ENCODE measurements at regions not wholly inside any gene's neighbourhood (a gene's known extent, or its start where the extent isn't known, plus 50 kb on each side); places are given as distances from the start of the nearest gene placed in this dataset.
"Not testable (repeated sequence)": the region's sequence is repeated elsewhere in the genome, so short reads cannot be mapped to it uniquely, and the experiment has no call there.

- H3K4me3 Mint-ChIP-seq; H3K9me3 Mint-ChIP-seq; H3K36me3 Mint-ChIP-seq (ENCODE audit: low read depth); H3K4me1 Mint-ChIP-seq (ENCODE audit: low read depth); H3K27ac Mint-ChIP-seq; intact Hi-C loops (cut with micrococcal nuclease): not testable (repeated sequence)
- peaks cover 41% of the 10 kb centered on the region for H3K27me3 Mint-ChIP-seq
Observed at GRCh38 chr3:75583116-75583515, 81.0 kb upstream of the FRG2C start.

- H3K4me3 Mint-ChIP-seq; H3K27ac Mint-ChIP-seq; H3K4me1 Mint-ChIP-seq (ENCODE audit: low read depth); H3K27me3 Mint-ChIP-seq; intact Hi-C loops (cut with micrococcal nuclease); H3K9me3 Mint-ChIP-seq; H3K36me3 Mint-ChIP-seq (ENCODE audit: low read depth): not testable (repeated sequence)
Observed at GRCh38 chr3:75587695-75588094, 76.4 kb upstream of the FRG2C start.

GRCh38 chr3:75590382-75590781 is 73.7 kb upstream of the FRG2C start:
- H3K27ac Mint-ChIP-seq; H3K4me3 Mint-ChIP-seq; H3K27me3 Mint-ChIP-seq; H3K9me3 Mint-ChIP-seq; H3K4me1 Mint-ChIP-seq (ENCODE audit: low read depth); intact Hi-C loops (cut with micrococcal nuclease); H3K36me3 Mint-ChIP-seq (ENCODE audit: low read depth): not testable (repeated sequence)

DNA sequence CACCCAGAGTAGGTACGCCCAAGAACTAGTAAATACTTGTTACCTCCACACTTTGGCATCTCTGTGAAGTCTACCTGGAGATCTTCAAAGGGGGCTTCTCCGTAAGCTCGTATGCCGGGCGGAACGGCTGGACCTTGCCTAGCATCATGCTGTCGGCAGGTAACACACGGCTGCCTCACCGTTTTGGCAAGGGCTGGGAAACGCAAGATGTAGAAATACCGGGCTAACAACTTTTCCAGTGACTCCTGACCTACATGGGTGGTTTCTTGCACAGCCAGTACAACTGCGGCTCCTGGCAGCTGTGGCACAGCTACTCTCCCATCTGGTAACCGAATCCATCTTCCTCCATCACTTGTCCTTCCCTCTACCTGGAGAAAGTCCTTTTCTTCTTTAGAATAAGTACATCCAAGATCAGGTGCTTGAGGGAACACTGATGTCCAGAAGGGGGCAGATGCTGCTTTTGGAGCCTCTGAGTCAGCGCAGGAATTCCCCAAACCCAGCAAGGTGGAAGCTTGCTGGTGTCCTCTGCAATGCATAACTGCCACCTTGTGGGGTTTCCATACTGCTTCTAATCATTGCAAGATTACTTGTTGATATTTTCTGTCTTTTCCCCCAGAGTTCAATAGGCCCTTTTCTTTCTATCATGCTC is 59.7 kb upstream of the FRG2C start:
- H3K4me1 Mint-ChIP-seq (ENCODE audit: low read depth); H3K9me3 Mint-ChIP-seq; H3K27me3 Mint-ChIP-seq; H3K27ac Mint-ChIP-seq; intact Hi-C loops (cut with micrococcal nuclease); H3K36me3 Mint-ChIP-seq (ENCODE audit: low read depth); H3K4me3 Mint-ChIP-seq: not testable (repeated sequence)

- H3K9me3 Mint-ChIP-seq; intact Hi-C loops (cut with micrococcal nuclease): not testable (repeated sequence)
Observed at GRCh38 chr3:75607996-75608395, 56.1 kb upstream of the FRG2C start.

GRCh38 chr3:75609598-75609997 is 54.5 kb upstream of the FRG2C start:
- H3K36me3 Mint-ChIP-seq (ENCODE audit: low read depth); H3K27me3 Mint-ChIP-seq; H3K9me3 Mint-ChIP-seq; H3K4me3 Mint-ChIP-seq; H3K27ac Mint-ChIP-seq; intact Hi-C loops (cut with micrococcal nuclease); H3K4me1 Mint-ChIP-seq (ENCODE audit: low read depth): not testable (repeated sequence)

More at GRCh38 chr3:75607996-75608395, 56.1 kb upstream of the FRG2C start:
- not testable (repeated sequence) for H3K36me3 Mint-ChIP-seq (ENCODE audit: low read depth); H3K4me1 Mint-ChIP-seq (ENCODE audit: low read depth); H3K27me3 Mint-ChIP-seq; H3K27ac Mint-ChIP-seq; H3K4me3 Mint-ChIP-seq

DNA sequence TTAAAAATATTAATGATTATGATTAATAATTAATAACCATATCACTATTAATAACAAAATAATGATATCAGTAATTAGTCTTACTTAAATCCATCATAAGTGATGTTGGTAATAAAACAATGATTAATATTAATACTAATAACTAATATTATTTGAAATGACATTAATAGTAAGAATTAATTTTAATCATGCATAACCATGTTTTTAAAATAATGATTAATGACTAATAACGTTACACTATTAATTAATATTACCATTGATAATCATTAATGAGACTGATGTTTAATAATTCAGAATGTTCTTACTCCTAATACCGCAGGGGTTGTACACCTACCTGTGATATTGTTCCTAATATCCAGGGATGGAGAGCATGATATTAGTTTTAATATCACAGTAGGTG is 53.4 kb upstream of the FRG2C start:
- no peaks in the 10 kb centered on the region for H3K36me3 Mint-ChIP-seq (ENCODE audit: low read depth)
- H3K27me3 Mint-ChIP-seq, result peaks cover 4% of the 10 kb centered on the region
- no peak overlapping the region for H3K27ac Mint-ChIP-seq
- intact Hi-C loops (cut with micrococcal nuclease), result no loop called here
- H3K9me3 Mint-ChIP-seq, result no peaks in the 10 kb centered on the region
- H3K4me3 Mint-ChIP-seq, result no peak overlapping the region
- H3K4me1 Mint-ChIP-seq (ENCODE audit: low read depth), result no peaks in the 10 kb centered on the region

- H3K27ac Mint-ChIP-seq; H3K27me3 Mint-ChIP-seq; H3K9me3 Mint-ChIP-seq; intact Hi-C loops (cut with micrococcal nuclease); H3K36me3 Mint-ChIP-seq (ENCODE audit: low read depth); H3K4me1 Mint-ChIP-seq (ENCODE audit: low read depth); H3K4me3 Mint-ChIP-seq: not testable (repeated sequence)
Observed at GRCh38 chr3:75611724-75612460, 52.2 kb upstream of the FRG2C start.

Data from dendritic cell treated with granulocyte-macrophage colony-stimulating factor and Interleukin-4, amounts not matched to agents 40 ng/mL and 50 ng/mL, for 4 days (primary cell).